H1 (cell line): ENCODE measurements at regions not wholly inside any gene's neighbourhood (a gene's known extent, or its start where the extent isn't known, plus 50 kb on each side); places are given as distances from the start of the nearest gene placed in this dataset.

Source experiments
- CTCF ChIA-PET: fragments of 300-600 bp; sonication (Branson Sonifier 250); formaldehyde crosslinking; loops from one replicate; lab custom pipeline; 2021; ENCODE audit not compliant: partially characterized antibody; lab: Charles Lee
- POLR2A ChIA-PET: fragments of 300-600 bp; sonication (Branson Sonifier 250); formaldehyde crosslinking; loops from one replicate; lab custom pipeline; 2021; ENCODE audit warnings: inconsistent platforms; ENCODE audit not compliant: partially characterized antibody; lab: Charles Lee
- DNase-seq, 2 experiments: peaks; one replicate each; pipeline versions ENCODE4 v3.0.0 to v3.0.0-alpha.2; 2010 to 2022; ENCODE audit warnings: low spot score in 2 of 2, low read depth in 1 of 2, mixed read lengths in 1 of 2
- FAIRE-seq: peaks from 2 replicates; lab custom pipeline; 2011; peaks lifted over from hg19 to GRCh38; lab: Jason Lieb, UNC
- H2AFZ ChIP-seq: 2 replicates; pipeline ENCODE4 v1.8.1; 2012; ENCODE audit warnings: low read length, inconsistent platforms
- H2AK5ac ChIP-seq: 2 replicates; pipeline ENCODE4 v1.6.1; 2013; ENCODE audit warnings: low read depth, low read length
- H2BK120ac ChIP-seq: replicated peaks from 2 replicates; pipeline ENCODE3; 2013; ENCODE audit warnings: low read depth, low read length, inconsistent platforms
- H2BK12ac ChIP-seq: 2 replicates; pipeline ENCODE4 v1.6.1; 2013; ENCODE audit warnings: low read depth, low read length
- H2BK15ac ChIP-seq: 2 replicates; pipeline ENCODE4 v1.6.1; 2013; ENCODE audit warnings: low read length
- H2BK20ac ChIP-seq: 2 replicates; pipeline ENCODE4 v1.6.1; 2013; ENCODE audit warnings: low read length
- H2BK5ac ChIP-seq: 2 replicates; pipeline ENCODE4 v1.6.1; 2013; ENCODE audit warnings: low read depth, low read length
- H3K14ac ChIP-seq: 2 replicates; pipeline ENCODE4 v1.6.1; 2013; ENCODE audit warnings: inconsistent platforms; ENCODE audit not compliant: insufficient read length
- H3K18ac ChIP-seq: 2 replicates; pipeline ENCODE4 v1.6.1; 2013; ENCODE audit warnings: low read length; ENCODE audit errors: extremely low read depth
- H3K23ac ChIP-seq: 2 replicates; pipeline ENCODE4 v1.6.1; 2013; ENCODE audit warnings: inconsistent platforms; ENCODE audit not compliant: insufficient read length
- H3K23me2 ChIP-seq: 2 replicates; pipeline ENCODE4 v1.6.1; 2013; ENCODE audit warnings: low read depth, low read length
- H3K27ac ChIP-seq: 2 replicates; pipeline ENCODE4 v1.6.1; 2011; ENCODE audit warnings: low read depth, low read length, inconsistent platforms
- H3K27me3 ChIP-seq, 4 experiments: replicated peaks in 1 of 4; 1 replicate in 1 of 4; 2 replicates in 3 of 4; pipeline versions ENCODE4 v1.6.1 to v1.8.1; 2011 to 2013; ENCODE audit warnings: low read length in 3 of 4, mild to moderate bottlenecking in 3 of 4, inconsistent platforms in 2 of 4, mixed read lengths in 2 of 4, moderate library complexity in 1 of 4; ENCODE audit not compliant: control insufficient read depth in 3 of 4, insufficient read depth in 3 of 4; ENCODE audit errors: extremely low read depth in 1 of 4
- H3K36me3 ChIP-seq, 4 experiments: 2 replicates each; pipeline versions ENCODE4 v1.6.1 to v1.8.1; 2011 to 2013; ENCODE audit warnings: mild to moderate bottlenecking in 4 of 4, low read length in 3 of 4, moderate library complexity in 2 of 4, control low read depth in 1 of 4, inconsistent platforms in 1 of 4; ENCODE audit not compliant: insufficient read depth in 4 of 4, control insufficient read depth in 2 of 4
- H3K4ac ChIP-seq: replicated peaks from 2 replicates; pipeline ENCODE3; 2013; ENCODE audit warnings: low read length, low read depth, mixed read lengths, inconsistent platforms; ENCODE audit not compliant: insufficient read length
- H3K4me1 ChIP-seq, 4 experiments: replicated peaks in 1 of 4; 1 replicate in 1 of 4; 2 replicates in 3 of 4; pipeline versions ENCODE4 v1.6.1 to v1.8.1; 2011 to 2013; ENCODE audit warnings: low read length in 3 of 4, inconsistent platforms in 2 of 4, mixed read lengths in 1 of 4; ENCODE audit not compliant: insufficient read depth in 4 of 4, control insufficient read depth in 3 of 4
- H3K4me2 ChIP-seq, 2 experiments: 2 replicates each; pipeline versions ENCODE4 v1.6.1 to v1.8.1; 2011 to 2013; ENCODE audit warnings: low read depth in 2 of 2, low read length in 2 of 2, control low read depth in 1 of 2, inconsistent platforms in 1 of 2, mild to moderate bottlenecking in 1 of 2; ENCODE audit not compliant: insufficient read depth in 1 of 2
- H3K4me3 ChIP-seq, 4 experiments: fragments of 200-600, 300-600 bp in 1 of 4; sonication (generic), shearing (Covaris generic), sonication (Bioruptor Twin) in 1 of 4; 2 replicates each; pipeline versions ENCODE4 v1.5.1 to v1.8.1; 2011 to 2016; ENCODE audit warnings: low read length in 4 of 4, low read depth in 3 of 4, control low read depth in 2 of 4, inconsistent platforms in 2 of 4, mild to moderate bottlenecking in 2 of 4, mixed read lengths in 1 of 4, moderate library complexity in 1 of 4; ENCODE audit not compliant: insufficient read depth in 2 of 4; ENCODE audit errors: extremely low read depth in 1 of 4
- H3K56ac ChIP-seq: replicated peaks from 2 replicates; pipeline ENCODE3; 2013; ENCODE audit warnings: low read depth, mild to moderate bottlenecking, mixed read lengths, low read length, inconsistent platforms; ENCODE audit not compliant: insufficient read length
- H3K79me1 ChIP-seq: 2 replicates; pipeline ENCODE4 v1.6.1; 2013; ENCODE audit warnings: low read depth, low read length, control low read depth
- H3K79me2 ChIP-seq, 2 experiments: 2 replicates each; pipeline versions ENCODE4 v1.6.1 to v1.8.1; 2012 to 2013; ENCODE audit warnings: low read length in 2 of 2, mild to moderate bottlenecking in 2 of 2, inconsistent platforms in 1 of 2; ENCODE audit not compliant: insufficient read depth in 2 of 2, control insufficient read depth in 1 of 2
- H3K9ac ChIP-seq, 4 experiments: replicated peaks in 1 of 4; 1 replicate in 1 of 4; 2 replicates in 3 of 4; pipeline versions ENCODE4 v1.6.1 to v1.8.1; 2011 to 2013; ENCODE audit warnings: low read depth in 3 of 4, low read length in 3 of 4, control low read depth in 2 of 4, mild to moderate bottlenecking in 2 of 4, moderate library complexity in 2 of 4, inconsistent platforms in 1 of 4; ENCODE audit errors: extremely low read depth in 1 of 4
- H3K9me3 ChIP-seq, 2 experiments: 2 replicates each; pipeline versions ENCODE4 v1.6.1 to v1.8.1; 2012 to 2013; ENCODE audit warnings: mild to moderate bottlenecking in 2 of 2, moderate library complexity in 2 of 2, control low read depth in 1 of 2, inconsistent platforms in 1 of 2, low read depth in 1 of 2, low read length in 1 of 2, mixed read lengths in 1 of 2; ENCODE audit not compliant: insufficient read depth in 2 of 2
- H4K20me1 ChIP-seq, 2 experiments: replicated peaks in 1 of 2; 2 replicates each; pipeline versions ENCODE3 to v1.8.1; 2011 to 2013; ENCODE audit warnings: inconsistent platforms in 2 of 2, low read length in 2 of 2, mild to moderate bottlenecking in 1 of 2; ENCODE audit not compliant: insufficient read depth in 2 of 2, control insufficient read depth in 1 of 2
- H4K5ac ChIP-seq: 2 replicates; pipeline ENCODE4 v1.6.1; 2013; ENCODE audit warnings: low read length, low read depth, mixed read lengths, inconsistent platforms; ENCODE audit not compliant: insufficient read length
- H4K8ac ChIP-seq: 2 replicates; pipeline ENCODE4 v1.8.0; 2013; ENCODE audit warnings: mild to moderate bottlenecking, moderate library complexity, low read length, inconsistent platforms; ENCODE audit not compliant: insufficient read depth; ENCODE audit errors: extremely low read depth
- H4K91ac ChIP-seq: replicated peaks from 2 replicates; pipeline ENCODE3; 2013; ENCODE audit warnings: low read length, mixed read lengths, inconsistent platforms; ENCODE audit not compliant: insufficient read length
- ATF2 ChIP-seq: IDR thresholded peaks from 2 replicates; pipeline ENCODE4 v1.6.1; 2012; ENCODE audit warnings: low read length, inconsistent platforms
- ATF3 ChIP-seq: IDR thresholded peaks from 2 replicates; pipeline ENCODE4 v1.6.1; 2011; ENCODE audit warnings: low read depth, mild to moderate bottlenecking, low read length; ENCODE audit not compliant: insufficient read depth
- HDAC6 ChIP-seq: IDR thresholded peaks from one replicate; pipeline ENCODE4 v1.7.1; 2012; ENCODE audit warnings: low read depth, mild to moderate bottlenecking, inconsistent platforms, low read length, moderate library complexity
- PHF8 ChIP-seq: fragments of 200-600 bp; sonication (generic); conservative IDR thresholded peaks from 2 replicates; pipeline ENCODE4 v1.7.1; 2012; ENCODE audit warnings: low read depth, mild to moderate bottlenecking, inconsistent platforms, low read length, moderate library complexity
- RBBP5 ChIP-seq: IDR thresholded peaks from 2 replicates; pipeline ENCODE4 v1.7.1; 2012; ENCODE audit warnings: low read depth, mild to moderate bottlenecking, inconsistent platforms, low read length, moderate library complexity, borderline replicate concordance
- SUZ12 ChIP-seq: fragments of 200-600 bp; sonication (generic); IDR thresholded peaks from 2 replicates; pipeline ENCODE4 v1.6.1; 2012; ENCODE audit warnings: mild to moderate bottlenecking, inconsistent platforms, low read length, moderate library complexity, mixed read lengths
- WGBS, 2 experiments: shearing (Covaris generic) in 1 of 2; methylation state at CpG; one replicate each; pipeline versions ENCODE4 v1.1.6 to v1.1.7; 2013 to 2015; ENCODE audit warnings: low lambda C conversion rate in 2 of 2, mixed read lengths in 2 of 2, inconsistent platforms in 1 of 2, low coverage in 1 of 2, missing lambda C conversion rate in 1 of 2; ENCODE audit not compliant: insufficient replicate concordance in 2 of 2, insufficient coverage in 1 of 2, insufficient read length in 1 of 2; ENCODE audit errors: extremely low coverage in 1 of 2, missing lambda C conversion rate in 1 of 2; 5-methylcytosine and 5-hydroxymethylcytosine counted together

GRCh38 chr12:78568321-78569020 is 296.1 kb upstream of the SYT1 start:
- no peak overlapping the region for H3K4ac ChIP-seq
- WGBS, 2 experiments: 88% methylated on average over 2 of the region's 2 CpGs; no CpG with 5 or more reads in 1 of the 2 experiments
- no peak overlapping the region for H4K91ac ChIP-seq
- no peak overlapping the region for H3K56ac ChIP-seq
- H3K4me1 ChIP-seq: no peaks in the 10 kb centered on the region; a peak in 1 of 7 replicates
- FAIRE-seq (no peak), DNase-seq (no peak)
- no peak overlapping the region for H2BK12ac ChIP-seq
- H3K27ac ChIP-seq: no peak overlapping the region
- ChIA-PET CTCF (interaction anchor here (0.6 to 2.4 kb wide), 5 partner anchors 10 to 324 kb away, joined by 3 to 7 read pairs (median 7); no protein-coding TSS in a partner anchor), POLR2A (no interaction called here)
- no peaks in the 10 kb centered on the region for H3K79me2 ChIP-seq
- H3K23me2 ChIP-seq: no peaks in the 10 kb centered on the region
- no peaks in the 10 kb centered on the region for H3K9me3 ChIP-seq
- no peak overlapping the region for H4K5ac ChIP-seq
- H2BK120ac ChIP-seq: no peak overlapping the region
- no peaks in the 10 kb centered on the region for H4K20me1 ChIP-seq
- H3K23ac ChIP-seq: no peak overlapping the region
- H3K79me1 ChIP-seq: no peaks in the 10 kb centered on the region
- H3K4me3 ChIP-seq: no peak overlapping the region
- H3K18ac ChIP-seq: no peak overlapping the region
- no peaks in the 10 kb centered on the region; a peak in 1 of 7 replicates for H3K27me3 ChIP-seq
- H3K9ac ChIP-seq: no peak overlapping the region
- no peak overlapping the region for H2BK5ac ChIP-seq
- no peaks in the 10 kb centered on the region for H3K36me3 ChIP-seq
- no peak overlapping the region for H2BK15ac ChIP-seq
- H2AFZ ChIP-seq: no peak overlapping the region
- H3K4me2 ChIP-seq: no peak overlapping the region
- H2BK20ac ChIP-seq: no peak overlapping the region
- no peak overlapping the region for H4K8ac ChIP-seq
- H2AK5ac ChIP-seq: no peak overlapping the region
- TF ChIP-seq SUZ12 (no peak), ATF2 (no peak), PHF8 (no peak), ATF3 (no peak), RBBP5 (no peak), HDAC6 (no peak)
- H3K14ac ChIP-seq: no peak overlapping the region
